ENCODE measurements at regions not wholly inside any gene's neighbourhood (a gene's known extent, or its start where the extent isn't known, plus 50 kb on each side); places are given as distances from the start of the nearest gene placed in this dataset.

GRCh38 chr13:30148786-30149185 lies 158.6 kb downstream of the KATNAL1 start:
- ATAC-seq (no peak), DNase-seq (ENCODE audit: low spot score) (no peak)
- TF ChIP-seq JUNB (IDR thresholded peaks at IDR 0.05; ENCODE audit: unreplicated experiment) (no peak), EZH2 (IDR thresholded peaks at IDR 0.05; ENCODE audit: low read depth, unreplicated experiment) (no peak), CTCF (conservative IDR thresholded peaks at IDR 0.05; ENCODE audit: low read depth in 2 of 2) (no peak), CREB1 (CRISPR knock-in tag; IDR thresholded peaks at IDR 0.05; ENCODE audit: low read depth) (no peak), REST (IDR thresholded peaks at IDR 0.05; ENCODE audit: unreplicated experiment) (no peak), NANOG (IDR thresholded peaks at IDR 0.05; ENCODE audit: borderline replicate concordance) (no peak), STAT1 (IDR thresholded peaks at IDR 0.05; ENCODE audit: unreplicated experiment) (no peak), ZNF462 (CRISPR knock-in tag; IDR thresholded peaks at IDR 0.05) (no peak), ETS1 (IDR thresholded peaks at IDR 0.05) (no peak), POLR2AphosphoS5 (IDR thresholded peaks at IDR 0.05; ENCODE audit: low read depth) (no peak), ZNF331 (CRISPR knock-in tag; IDR thresholded peaks at IDR 0.05; ENCODE audit: low read depth) (no peak), ZNF114 (CRISPR knock-in tag; IDR thresholded peaks at IDR 0.05) (no peak), EZH2phosphoT487 (IDR thresholded peaks at IDR 0.05; ENCODE audit: unreplicated experiment) (no peak)
- Histone ChIP-seq H3K27me3 (ENCODE audit: insufficient read depth) (no peaks in the 10 kb centered on the region), H3K36me3 (ENCODE audit: insufficient read depth) (no peaks in the 10 kb centered on the region), H3K79me2 (replicated peaks; ENCODE audit: insufficient read depth) (no peaks in the 10 kb centered on the region), H3K4me3 (no peak overlapping the region), H3K4me2 (no peak overlapping the region), H2AFZ (no peak overlapping the region), H4K20me1 (replicated peaks; ENCODE audit: insufficient read depth) (no peaks in the 10 kb centered on the region), H3K27ac (ENCODE audit: low read depth) (no peak overlapping the region), H3K4me1 (ENCODE audit: insufficient read depth) (no peaks in the 10 kb centered on the region), H3F3A (replicated peaks; ENCODE audit: low read depth) (no peaks in the 10 kb centered on the region), H3K9me2 (ENCODE audit: insufficient read depth) (no peaks in the 10 kb centered on the region; the same call in 1 of the 2 replicates)
- Mint-ChIP-seq H3K27ac (no peak overlapping the region), H3K4me3 (no peak overlapping the region), H3K27me3 (ENCODE audit: insufficient read depth, low read depth, poor library complexity) (peaks cover 2% of the 10 kb centered on the region), H3K4me1 (no peaks in the 10 kb centered on the region; the same call in 2 of the 3 replicates), H3K9me3 (no peaks in the 10 kb centered on the region; the same call in 1 of the 3 replicates), H3K36me3 (ENCODE audit: low read depth) (no peaks in the 10 kb centered on the region)

Measured in GM23338 (cell line).